HG02970 (cell line): ENCODE measurements at regions not wholly inside any gene's neighbourhood (a gene's known extent, or its start where the extent isn't known, plus 50 kb on each side); places are given as distances from the start of the nearest gene placed in this dataset.
A peak's percentile ranks its signal among the peaks of the same experiment; 100 is the strongest.
"Not testable (repeated sequence)": the region's sequence is repeated elsewhere in the genome, so short reads cannot be mapped to it uniquely, and the experiment has no call there.

ENCODE experiments used
- ATAC-seq: cut with Tn5 transposase; IDR thresholded peaks from one replicate; pipeline ENCODE4 v1.9.1; 2021; ENCODE audit warnings: mild to moderate bottlenecking, moderate library complexity, moderate number of reproducible peaks; ENCODE audit not compliant: unreplicated experiment, low FRiP score

DNA sequence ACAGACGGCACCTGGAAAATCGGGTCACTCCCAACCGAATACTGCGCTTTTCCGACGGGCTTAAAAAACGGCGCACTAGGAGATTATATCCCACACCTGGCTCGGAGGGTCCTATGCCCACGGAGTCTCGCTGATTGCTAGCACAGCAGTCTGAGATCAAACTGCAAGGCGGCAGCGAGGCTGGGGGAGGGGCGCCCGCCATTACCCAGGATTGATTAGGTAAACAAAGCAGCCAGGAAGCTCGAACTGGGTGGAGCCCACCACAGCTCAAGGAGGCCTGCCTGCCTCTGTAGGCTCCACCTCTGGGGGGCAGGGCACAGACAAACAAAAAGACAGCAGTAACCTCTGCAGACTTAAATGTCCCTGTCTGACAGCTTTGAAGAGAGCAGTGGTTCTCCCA lies 64.5 kb downstream of the SLC30A10 start:
- ATAC-seq, result not testable (repeated sequence)

GRCh38 chr1:219862366-219862765 lies 66.0 kb downstream of the SLC30A10 start:
- no peak for ATAC-seq

DNA sequence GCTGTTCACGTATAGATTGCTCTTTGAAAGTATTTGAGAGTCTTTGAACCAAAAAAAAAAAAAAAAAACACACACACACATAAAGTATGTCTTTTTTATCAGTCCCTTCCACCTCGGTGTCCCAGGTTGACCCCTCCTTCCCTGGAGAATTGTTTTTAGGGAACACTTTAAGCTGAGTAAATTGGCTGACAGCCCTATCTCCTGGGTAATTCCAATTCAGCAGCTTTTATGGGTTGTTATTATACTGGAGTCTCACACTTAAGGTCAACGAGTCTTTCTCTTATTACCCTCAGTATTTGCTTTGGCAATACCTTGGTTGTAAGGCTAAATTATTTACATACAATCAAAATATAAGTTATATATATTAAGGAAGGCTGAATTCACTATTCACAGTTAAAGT lies 69.4 kb downstream of the SLC30A10 start:
- ATAC-seq, result no peak

DNA sequence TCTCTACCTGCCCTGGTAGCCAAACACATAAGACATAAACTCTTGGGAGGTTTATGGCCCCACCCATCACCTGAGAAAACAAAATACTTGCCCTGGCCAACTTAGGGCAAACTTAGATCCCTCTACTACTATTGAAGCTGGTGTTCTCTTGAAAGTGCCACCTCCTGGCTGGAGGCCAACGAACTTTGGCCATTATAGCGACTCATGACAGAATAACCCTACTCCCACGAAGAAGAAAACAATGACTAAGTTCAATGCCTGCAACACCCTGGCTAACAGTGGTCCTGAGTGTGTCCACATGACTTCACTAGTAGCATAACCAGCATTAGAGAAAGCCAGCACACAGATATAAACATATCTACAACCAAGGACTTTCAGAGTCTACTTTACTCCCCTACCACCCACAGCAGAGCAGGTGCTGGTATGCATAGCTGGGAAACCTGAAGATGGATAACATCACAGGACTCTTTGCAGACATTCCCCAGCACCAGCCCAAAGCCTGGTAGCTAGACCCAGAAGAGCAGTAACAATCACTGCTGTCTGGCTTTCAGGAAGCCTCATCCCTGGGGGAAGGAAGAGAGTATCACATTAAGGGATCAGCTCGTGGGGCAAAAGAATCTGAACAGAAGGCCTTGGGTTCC lies 81.0 kb downstream of the SLC30A10 start:
- ATAC-seq, result no peak

- not testable (repeated sequence) for ATAC-seq
These were observed 88.8 kb downstream of the SLC30A10 start for GRCh38 chr1:219839595-219839994.

- ATAC-seq, result no peak
These were observed 90.4 kb downstream of the SLC30A10 start for GRCh38 chr1:219837994-219838294.

DNA sequence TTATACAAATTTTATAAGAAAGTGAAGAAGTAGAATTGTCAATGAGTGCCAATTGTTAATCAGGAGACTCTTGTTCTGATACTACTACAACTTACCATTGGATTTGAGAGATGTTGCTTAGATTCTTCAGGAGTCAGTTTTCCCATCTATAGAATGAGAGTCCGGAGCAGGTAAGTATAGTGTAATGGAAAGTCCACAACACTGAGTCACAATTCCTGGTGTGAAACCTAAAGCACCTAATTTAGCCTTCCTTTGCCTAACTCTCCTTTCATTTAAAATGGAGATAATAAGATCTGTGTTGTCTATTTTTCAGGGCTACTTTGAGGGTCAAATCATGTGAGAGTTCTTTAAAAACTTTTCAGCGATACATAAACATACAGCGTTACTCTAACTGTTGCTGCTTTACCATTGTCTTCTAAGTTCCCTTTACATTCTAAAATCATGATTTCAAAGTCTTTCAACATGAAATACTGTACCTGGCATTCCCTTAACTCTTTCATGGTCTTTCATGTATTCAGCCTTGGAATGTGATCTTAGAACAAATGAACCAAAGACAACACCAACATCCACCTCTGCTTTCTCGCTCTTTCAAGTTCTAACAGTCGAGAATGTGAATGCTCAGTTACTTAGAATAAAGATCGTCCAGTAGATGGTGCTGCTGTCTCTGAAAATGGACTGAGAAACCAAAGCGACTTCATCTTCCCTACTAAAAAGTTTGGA lies 90.9 kb downstream of the SLC30A10 start:
- no peak for ATAC-seq

GRCh38 chr1:219834314-219834917 lies 93.9 kb downstream of the SLC30A10 start:
- ATAC-seq, result no peak

GRCh38 chr1:219833214-219833815 lies 95.0 kb downstream of the SLC30A10 start:
- no peak for ATAC-seq

DNA sequence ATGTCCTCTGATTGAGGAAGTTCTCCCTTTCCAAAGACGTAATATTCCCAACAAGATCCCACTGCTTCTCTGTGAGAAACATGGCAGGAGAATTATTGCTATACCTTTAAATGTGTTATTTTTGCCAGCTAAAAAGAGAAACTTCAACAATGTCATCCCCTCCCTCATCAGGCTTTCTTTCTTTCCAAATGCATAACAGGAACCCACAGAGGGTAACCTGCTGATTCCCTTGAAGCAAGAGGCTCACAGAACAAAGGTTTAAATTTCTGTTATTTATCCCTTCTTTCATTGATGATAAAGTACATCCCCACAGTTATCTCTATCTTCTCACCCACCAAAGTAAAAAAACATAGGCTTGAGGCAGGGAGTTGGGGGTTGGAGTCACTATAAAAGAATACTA lies 102.1 kb downstream of the SLC30A10 start:
- no peak for ATAC-seq

DNA sequence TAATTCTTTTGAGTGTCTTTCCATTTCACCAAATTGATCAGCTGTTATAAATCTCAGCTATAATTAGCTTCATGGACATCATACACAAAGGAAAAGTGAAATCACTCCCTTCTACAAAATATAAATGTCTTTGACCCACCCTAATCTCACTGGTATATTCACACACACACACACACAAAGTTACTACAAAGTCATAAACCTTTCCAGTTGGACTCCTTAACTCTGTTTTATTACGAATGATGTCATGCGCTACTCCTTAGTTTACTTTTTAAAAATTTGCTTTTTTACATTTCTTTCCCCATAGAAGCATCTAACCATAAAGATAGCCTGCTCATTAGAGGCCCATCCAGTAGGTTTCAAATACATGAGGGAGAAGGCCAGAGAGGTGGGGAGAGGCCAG lies 103.0 kb downstream of the SLC30A10 start:
- ATAC-seq, result no peak

GRCh38 chr1:219824338-219824737 lies 104.0 kb downstream of the SLC30A10 start:
- no peak for ATAC-seq

DNA sequence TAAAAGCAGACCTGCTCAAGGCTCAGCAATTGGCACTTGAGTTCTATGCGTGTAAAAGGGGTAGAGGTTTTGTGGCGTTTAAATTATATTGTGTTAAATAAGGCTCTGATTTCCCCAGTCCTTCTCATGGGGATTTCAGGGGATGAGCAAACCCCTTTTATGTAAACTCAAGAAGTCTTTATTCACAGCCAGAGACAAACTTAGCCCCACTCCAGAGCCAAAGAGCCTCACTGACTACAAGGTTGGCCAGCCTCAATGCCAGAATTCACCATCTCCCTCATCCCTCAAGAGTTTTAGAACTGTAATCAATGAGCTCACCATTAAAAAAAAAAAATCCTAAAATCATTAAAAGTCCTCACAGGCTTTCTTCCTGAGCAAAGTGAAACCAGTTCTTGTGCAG lies 107.8 kb downstream of the SLC30A10 start:
- ATAC-seq, result no peak

GRCh38 chr1:219817914-219818313 lies 110.4 kb downstream of the SLC30A10 start:
- no peak for ATAC-seq

GRCh38 chr1:219813294-219813693 lies 115.1 kb downstream of the SLC30A10 start:
- ATAC-seq, result no peak

- peak; percentile 84 for ATAC-seq
These were observed 115.7 kb downstream of the SLC30A10 start for GRCh38 chr1:219812491-219813203.

DNA sequence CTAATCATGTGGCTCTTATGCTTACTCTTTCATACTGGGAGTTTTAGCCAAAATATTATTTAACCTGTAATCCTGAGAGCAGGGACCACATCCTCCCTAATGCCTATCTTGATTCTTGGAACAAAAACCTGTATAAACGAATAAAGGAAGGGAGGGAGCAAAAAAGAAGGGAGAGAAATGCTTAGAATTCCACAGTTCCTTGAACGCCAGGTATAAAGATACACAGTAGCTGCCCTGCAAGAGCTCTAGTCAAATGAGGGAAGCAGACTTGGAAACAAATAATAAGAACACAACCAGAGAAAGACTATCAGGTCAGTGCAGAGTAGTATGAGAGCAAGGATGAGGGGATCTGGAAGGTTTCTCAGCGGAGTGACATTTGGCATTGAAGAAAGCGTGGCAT lies 116.3 kb downstream of the SLC30A10 start:
- ATAC-seq, result no peak

DNA sequence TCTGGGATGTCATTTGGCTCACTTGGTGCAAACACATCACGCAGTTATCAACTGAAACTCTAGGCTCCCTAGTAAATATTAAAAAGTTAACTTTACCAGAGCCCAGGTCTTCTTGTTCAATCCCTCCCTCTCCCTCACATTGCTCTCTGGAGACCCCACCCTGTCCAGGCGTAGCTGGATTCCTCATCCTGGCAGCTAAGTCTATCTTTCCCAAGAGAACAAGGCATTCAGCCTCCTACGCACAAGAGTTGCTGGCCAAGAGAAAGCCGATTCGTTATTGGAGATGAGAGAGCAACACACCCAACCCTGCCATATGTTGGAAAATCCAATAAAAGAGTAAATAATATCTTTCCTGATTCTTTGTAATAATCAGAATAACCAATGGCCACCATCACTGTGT lies 117.9 kb downstream of the SLC30A10 start:
- no peak for ATAC-seq

DNA sequence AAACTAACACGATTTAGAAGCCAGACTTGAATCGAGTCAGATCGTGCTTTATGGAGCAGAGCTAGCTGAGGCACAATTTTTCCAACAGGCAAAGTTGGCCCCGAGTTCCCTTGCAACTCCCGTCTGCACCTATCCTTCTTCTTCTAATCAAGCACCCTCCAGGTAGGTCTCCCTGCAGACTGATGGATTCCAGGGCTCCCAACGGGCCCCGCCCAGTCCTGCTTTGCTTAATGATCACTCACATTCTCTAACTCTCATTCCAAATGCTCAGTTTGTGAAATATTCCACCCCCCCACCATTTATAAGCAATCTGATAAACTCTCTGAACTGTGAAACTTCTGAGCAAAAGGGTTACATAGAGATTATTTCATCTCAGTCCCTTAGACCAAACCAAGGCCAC lies 119.6 kb downstream of the SLC30A10 start:
- ATAC-seq, result no peak

DNA sequence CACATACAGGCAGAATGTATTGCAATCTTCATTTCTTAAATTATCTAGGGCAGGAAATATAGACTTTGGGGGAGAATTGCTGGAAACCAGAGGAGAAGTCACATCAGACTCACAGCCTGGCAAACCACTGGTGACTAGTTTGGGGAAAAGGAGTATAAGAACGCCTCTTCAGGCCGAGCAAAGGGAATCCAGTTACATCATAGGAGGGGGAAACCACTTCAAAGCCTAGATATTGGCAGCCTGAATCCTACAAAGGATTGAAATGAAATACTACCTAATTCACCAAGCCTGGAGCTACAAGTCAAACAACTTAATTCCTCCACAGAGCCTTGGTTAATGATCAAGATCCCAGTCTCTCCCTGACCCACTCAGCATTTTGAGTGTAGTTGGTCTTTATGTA lies 121.7 kb downstream of the SLC30A10 start:
- no peak for ATAC-seq

DNA sequence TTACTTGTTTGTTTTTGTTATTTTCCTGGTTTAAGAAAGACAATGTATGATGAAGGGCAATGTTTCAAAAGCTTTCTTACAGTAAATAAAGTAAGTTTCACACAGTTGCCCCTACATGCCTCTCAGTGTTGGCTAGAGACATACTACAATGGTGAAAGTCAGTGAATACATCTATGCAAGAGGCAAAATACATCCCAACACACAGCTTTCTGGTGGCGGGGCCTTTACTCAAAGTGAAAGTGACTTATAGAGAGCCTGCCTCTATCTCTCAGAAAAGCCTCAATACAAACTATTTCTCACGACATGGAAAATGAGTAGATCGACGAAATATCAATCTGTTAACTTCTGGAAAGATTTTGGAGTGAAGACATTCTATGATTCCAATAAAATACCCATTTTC lies 122.3 kb downstream of the SLC30A10 start:
- ATAC-seq, result no peak
